Stimulated activated CD4-positive, alpha-beta T cell treated with anti-CD3 and anti-CD28 coated beads, Interleukin-15, amount 100 ng/mL, for 48 hours (primary cell): ENCODE measurements at regions not wholly inside any gene's neighbourhood (a gene's known extent, or its start where the extent isn't known, plus 50 kb on each side); places are given as distances from the start of the nearest gene placed in this dataset.

Experiments
- DNase-seq, 2 donors: peaks; one replicate each; pipeline ENCODE4 v3.0.0-alpha.2; 2020; ENCODE audit warnings: low read depth in 2 of 2

DNA sequence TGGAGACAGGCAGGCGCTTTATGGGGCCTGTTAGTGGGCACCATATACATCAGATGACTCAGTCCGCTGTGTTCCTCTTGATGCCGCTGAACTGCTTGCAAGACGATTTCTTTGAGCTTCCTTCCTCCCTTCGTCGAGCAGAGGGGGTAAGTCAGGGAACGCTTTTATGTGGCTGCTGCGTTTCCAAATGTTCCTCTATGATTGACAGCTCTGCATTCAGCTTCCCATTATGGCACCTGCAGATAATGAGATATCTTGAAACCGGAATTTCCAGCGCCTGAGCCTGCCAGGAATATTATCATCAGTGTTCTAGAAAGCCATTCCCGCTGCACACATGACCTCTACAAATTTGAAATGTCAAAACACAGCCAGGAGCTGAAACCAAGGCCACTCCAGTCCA lies 257.0 kb downstream of the TSHZ3 start:
- DNase-seq: no peak

DNA sequence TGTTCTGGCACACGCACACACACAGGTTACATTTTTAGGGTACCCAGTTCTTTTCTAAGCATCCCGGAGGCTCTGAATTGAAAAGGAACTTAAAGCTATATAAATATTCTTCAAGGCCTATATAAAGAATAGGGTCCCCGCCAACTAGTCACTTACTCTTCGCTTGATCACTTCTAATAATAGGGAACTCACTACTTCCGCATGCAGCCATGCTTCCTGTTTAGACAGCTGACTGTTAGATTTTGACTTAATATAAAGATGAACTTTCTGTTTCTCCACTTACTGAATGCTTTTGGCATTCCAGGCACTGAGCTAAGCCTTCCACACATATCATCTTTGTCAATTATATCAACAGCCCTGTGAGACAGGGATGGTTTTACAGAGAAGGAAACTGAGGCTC lies 259.6 kb downstream of the TSHZ3 start:
- no peak for DNase-seq

DNA sequence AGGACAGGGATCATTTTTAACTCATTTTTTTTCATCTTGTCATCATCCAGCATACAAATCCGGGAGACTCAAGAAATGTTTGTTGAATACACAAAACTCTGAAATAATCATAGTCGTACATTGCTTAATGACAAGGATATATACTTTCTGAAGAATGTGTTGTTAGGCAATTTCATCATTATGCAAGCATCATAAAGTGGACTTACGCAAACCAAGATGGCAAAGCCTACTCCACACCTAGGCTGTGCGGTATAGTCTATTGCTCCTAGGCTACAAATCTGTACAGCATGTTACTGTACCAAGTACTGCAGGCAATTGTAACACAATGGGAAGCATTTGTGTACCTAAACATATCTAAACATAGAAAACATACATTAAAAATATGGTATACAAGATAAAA lies 264.1 kb downstream of the TSHZ3 start:
- no peak for DNase-seq

DNA sequence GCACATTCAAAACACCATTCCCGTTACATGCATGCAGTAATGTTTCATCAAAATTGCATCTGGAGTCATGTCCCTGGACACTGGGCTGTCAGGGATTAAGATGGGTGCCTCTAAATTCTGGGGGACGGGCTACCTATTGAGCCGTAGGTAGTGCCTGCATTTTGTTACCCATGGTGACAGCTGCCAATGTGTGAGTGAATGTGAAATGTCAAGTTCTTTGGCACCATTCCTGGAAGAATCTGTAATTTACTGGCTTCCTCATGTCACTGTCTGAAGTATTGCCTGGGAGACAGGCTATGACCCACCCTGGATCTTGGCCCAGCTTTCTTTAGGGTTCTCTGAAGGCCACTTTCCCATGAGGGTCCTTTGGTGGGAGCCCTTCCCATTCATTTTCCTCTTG lies 266.1 kb downstream of the TSHZ3 start:
- no peak for DNase-seq

- DNase-seq: no peak
These were observed 274.0 kb downstream of the TSHZ3 start for GRCh38 chr19:31075146-31075655.

- DNase-seq: no peak
These were observed 274.8 kb downstream of the TSHZ3 start for GRCh38 chr19:31074199-31075125.

DNA sequence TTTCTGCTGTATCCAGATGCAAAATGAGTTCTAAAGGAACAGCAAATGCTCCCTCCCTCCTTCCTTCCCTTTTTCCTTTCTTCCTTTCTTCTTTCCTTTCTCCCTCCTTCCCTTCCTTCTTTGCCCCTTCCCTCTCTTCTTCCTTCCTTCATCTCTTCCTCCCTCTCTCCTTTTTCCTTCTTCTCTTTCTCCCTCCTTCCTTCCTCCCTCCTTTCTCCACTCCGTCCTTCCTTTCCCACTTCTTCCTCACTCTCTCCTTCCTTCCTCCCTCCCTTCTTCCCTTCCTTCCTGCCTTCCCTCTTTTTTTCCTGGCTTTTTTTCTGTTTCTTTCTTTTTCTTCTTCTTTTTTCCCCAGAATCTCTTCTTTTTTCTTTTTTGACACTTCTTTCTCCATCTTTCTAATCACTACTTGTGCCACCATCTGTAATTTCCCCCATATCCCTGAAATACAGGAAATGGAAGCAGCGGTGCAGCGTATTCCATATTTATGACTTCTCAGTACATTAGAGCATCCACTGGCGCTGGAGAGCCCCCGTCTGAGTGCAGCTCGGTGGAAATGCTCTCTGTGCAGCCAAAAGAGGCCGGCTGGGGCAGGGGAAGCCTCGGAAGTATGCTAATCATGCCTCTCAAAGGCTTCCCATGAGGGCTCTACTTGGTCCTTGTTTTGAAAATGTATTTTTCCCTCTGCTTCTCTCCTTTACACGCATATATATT lies 275.6 kb downstream of the TSHZ3 start:
- no peak for DNase-seq

- no peak for DNase-seq
These were observed 276.8 kb downstream of the TSHZ3 start for GRCh38 chr19:31072451-31072850.

DNA sequence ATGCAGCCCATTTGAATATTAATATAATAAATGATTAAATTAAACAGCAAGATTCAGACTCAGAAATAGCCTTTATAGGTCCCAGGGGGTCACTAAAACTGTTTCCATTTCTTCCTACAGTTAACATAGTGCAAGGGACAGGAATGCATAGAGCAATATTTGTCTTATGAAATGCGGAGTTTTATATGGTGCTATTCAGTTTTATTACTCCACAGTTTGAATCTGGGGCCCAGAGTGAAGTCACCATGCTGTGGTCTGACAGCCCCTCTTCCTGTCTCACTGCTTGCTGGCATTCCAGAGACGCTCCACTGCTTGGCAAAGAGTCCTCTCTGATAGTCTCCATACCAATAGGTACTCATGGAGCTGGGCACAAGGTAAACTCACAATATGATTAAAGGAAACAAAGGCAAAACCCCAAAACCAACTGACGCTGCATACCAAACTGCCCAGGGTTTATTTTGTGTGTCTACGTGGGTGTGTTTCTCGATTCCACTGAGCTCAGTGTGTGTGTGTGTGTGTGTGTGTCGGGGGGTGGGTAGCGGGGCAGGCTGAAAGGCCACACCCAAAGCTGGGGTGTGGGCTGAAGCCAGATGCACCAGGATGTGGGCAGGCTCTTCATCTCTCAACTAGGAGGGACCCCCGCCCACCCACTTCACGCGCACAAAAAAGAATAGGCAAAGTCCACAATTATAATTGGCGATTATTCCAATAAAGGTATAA lies 277.9 kb downstream of the TSHZ3 start:
- no peak for DNase-seq

DNA sequence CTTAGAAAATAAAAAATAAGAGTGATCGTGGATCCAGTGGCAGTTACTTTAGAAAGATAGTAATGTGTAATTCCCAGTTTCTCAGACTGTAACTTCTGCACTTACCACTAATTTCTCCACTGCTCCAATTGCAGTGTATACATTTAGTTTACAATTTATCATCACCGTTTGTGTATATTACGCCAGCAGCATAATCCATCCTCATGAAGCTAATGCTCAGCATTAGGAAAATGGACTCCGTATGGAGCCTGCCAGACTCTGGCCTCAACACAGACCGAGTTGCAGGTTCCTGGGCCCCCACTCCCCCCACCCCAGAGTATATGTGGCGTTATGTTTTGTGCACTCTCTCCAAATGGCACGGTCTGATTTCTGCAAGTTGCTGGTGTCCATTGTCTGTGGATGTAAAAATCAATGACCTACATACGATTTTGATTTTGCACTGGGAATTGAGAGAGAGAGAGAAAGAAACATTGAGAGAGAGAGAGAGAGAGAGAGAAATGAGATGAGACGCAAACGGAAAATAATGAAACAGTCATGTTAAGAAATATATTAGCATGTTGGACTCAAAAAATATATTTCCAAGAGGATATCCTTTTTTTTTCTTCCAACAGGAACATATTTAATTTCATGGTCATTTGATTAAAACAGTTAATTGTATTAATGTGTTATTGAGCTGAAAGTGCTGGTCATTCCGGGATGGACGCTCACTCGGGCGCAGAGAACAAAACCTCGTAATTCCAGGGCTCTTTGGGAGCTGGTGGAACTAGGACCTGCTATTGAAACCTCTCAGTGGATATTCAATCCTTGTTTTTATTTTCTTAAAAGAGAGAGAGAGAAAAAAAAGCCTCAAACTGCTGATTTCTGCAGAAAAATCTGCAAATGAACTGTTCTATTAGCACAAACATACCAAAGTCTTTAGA lies 278.8 kb downstream of the TSHZ3 start:
- DNase-seq: no peak

DNA sequence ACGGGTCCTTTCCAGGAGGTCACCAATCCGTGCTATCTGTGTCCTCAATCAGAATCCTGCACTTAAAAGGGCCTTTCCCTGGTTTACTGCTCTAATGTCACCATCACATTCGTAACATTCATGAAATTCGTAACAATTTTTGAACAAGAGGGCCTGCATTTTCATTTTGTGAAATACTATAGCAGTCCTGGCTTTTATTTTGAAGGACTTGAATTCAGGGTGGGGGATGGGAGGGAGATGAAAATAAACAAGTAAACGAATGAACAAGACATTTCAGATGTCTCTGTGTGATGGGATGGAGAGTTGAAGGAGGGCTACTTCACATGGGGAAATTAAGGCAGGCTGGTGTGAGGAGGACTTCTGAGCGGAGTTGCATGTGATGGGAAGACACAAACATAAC lies 281.0 kb downstream of the TSHZ3 start:
- DNase-seq: no peak

GRCh38 chr19:31066385-31066784 lies 282.9 kb downstream of the TSHZ3 start:
- DNase-seq: no peak

DNA sequence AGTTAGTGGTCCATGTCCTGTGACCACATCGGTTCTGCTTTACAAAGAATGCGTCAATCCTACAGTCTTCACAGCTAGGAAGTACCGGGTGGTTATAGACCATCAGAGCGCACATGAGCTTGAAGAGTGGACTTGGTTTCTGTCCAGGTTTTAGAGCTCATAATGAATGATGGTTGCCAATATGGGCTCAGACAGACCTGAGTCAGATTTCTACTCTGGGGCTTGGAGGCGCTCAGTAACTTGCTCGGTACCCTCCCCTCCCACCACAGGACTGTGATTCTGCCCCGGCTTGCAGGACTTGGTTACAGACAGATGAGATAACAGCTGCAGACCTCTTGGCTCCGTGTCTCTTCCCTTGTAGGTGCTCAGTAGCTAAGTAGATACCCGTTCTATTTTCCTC lies 284.7 kb downstream of the TSHZ3 start:
- no peak for DNase-seq

- no peak for DNase-seq
These were observed 290.4 kb downstream of the TSHZ3 start for GRCh38 chr19:31058676-31059340.

DNA sequence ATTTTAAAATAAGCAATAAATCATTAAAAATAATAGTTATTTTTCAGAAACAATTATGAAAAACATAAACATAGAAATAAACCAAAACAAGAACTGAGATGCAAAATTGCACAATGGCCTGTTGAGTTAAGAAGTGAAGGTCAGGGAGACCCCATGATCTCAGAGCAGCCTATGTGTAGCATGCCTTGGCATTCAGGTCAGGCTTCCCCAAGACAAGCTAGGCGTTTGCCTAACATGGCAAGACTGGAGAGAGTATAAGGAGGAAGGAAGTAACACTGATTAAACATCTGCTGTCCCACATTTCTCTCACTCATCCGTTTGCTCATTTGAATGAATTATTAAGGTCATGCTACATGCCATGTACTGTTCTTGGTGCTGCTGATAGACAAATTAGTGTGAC lies 291.8 kb downstream of the TSHZ3 start:
- no peak for DNase-seq

DNA sequence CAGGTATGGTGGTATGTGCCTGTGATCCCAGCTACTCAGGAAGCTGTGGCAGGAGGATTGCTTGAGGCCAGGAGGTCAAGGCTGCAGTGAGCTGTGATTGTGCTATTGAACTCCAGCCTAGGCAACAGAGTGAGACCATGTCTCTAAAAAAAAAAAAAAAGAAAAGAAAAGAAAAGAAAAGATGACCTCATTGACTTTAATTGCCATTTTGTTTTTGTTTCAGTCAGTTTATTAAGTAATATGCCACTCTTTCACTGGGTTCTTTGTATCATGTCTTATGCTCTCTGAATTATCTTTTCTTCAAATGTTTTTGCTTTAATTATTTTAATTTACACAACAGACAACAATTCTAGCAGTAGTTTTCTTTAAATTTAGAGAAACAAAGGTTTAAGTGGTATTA lies 293.8 kb downstream of the TSHZ3 start:
- DNase-seq: no peak

DNA sequence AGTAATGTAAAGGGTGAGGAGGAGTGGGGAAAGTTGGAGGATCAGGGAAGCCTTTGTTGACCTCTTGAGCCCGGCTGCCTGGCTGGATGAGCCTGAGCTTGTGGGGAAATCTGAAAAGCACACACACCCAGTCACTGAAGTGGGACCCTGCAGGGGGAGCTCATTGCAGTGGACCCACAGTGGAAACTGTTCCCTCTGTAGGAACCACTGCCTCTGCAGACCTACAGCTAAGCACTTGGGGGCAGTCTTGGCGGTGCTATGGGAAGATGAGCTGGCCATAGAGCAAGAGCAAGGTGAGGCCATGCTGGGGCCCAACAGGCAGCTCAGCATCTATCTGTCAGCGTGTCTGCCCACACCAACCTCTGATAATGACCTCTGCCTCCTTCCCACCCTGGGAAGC lies 294.8 kb downstream of the TSHZ3 start:
- DNase-seq: peak; percentile 1 to 27

GRCh38 chr19:31049431-31049830 lies 299.8 kb downstream of the TSHZ3 start:
- no peak for DNase-seq

GRCh38 chr19:31046024-31046423 lies 303.2 kb downstream of the TSHZ3 start:
- DNase-seq: no peak

DNA sequence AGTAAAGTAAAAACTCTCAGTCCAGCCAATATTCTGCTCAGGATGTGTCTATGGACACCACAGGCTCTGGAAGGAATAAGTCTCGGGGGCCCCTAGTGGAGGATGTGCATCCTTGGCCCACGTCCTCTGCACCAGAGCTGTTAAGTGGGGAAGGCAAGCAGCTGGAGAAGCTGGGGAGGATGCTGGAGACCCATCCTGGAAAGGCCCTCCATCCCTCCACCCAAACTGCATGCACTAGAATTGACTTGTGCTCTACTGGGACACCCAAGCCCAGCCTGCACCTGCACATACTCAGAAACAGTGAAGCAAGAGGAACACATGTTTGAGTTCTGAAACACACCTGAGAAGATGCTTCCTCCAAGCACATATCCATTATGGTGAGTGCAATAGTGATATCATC lies 307.8 kb downstream of the TSHZ3 start:
- DNase-seq: no peak

GRCh38 chr19:31039151-31039550 lies 310.1 kb downstream of the TSHZ3 start:
- DNase-seq: no peak
